Fibroblast of mammary gland (primary cell): ENCODE measurements at regions not wholly inside any gene's neighbourhood (a gene's known extent, or its start where the extent isn't known, plus 50 kb on each side); places are given as distances from the start of the nearest gene placed in this dataset.

ENCODE experiments used
- DNase-seq: peaks from one replicate; pipeline ENCODE4 v3.0.0-alpha.2; 2010; ENCODE audit warnings: low read depth
- H3K4me3 ChIP-seq: 2 replicates; pipeline ENCODE4 v1.5.1; 2011; ENCODE audit warnings: low read depth, mild to moderate bottlenecking, low read length, moderate library complexity; ENCODE audit not compliant: control insufficient read depth
- TF ChIP-seq, protein P1 (sequence below): conservative IDR thresholded peaks from 2 replicates; pipeline ENCODE4 v1.5.1; 2011; ENCODE audit warnings: low read depth, low read length, inconsistent platforms; ENCODE audit not compliant: control insufficient read depth, insufficient read depth

- no peak for DNase-seq
- H3K4me3 ChIP-seq = no peak overlapping the region
- TF ChIP-seq, protein P1, sequence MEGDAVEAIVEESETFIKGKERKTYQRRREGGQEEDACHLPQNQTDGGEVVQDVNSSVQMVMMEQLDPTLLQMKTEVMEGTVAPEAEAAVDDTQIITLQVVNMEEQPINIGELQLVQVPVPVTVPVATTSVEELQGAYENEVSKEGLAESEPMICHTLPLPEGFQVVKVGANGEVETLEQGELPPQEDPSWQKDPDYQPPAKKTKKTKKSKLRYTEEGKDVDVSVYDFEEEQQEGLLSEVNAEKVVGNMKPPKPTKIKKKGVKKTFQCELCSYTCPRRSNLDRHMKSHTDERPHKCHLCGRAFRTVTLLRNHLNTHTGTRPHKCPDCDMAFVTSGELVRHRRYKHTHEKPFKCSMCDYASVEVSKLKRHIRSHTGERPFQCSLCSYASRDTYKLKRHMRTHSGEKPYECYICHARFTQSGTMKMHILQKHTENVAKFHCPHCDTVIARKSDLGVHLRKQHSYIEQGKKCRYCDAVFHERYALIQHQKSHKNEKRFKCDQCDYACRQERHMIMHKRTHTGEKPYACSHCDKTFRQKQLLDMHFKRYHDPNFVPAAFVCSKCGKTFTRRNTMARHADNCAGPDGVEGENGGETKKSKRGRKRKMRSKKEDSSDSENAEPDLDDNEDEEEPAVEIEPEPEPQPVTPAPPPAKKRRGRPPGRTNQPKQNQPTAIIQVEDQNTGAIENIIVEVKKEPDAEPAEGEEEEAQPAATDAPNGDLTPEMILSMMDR = no peak
Observed at GRCh38 chr6:7033202-7033601, 74.6 kb upstream of the RREB1 start.

DNA sequence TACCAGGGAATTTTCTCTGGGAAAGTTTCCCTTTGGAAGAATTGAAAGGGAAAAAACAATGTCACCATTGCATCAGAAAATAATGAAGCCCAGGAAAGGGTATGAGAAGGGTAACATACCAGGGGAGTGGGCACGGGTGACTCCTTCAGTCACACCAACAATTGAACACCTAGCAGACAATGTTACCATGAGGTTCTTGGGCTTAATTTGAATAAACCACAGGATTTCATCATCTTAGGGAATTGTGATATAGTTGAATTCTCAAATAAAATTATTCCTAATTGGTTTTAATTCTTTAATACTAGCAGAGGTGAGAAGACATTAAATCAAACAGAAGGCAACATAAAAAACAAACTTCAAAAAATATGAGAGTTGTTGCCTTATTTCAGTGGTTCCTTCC is 73.7 kb upstream of the RREB1 start:
- TF ChIP-seq, protein P1 = no peak
- H3K4me3 ChIP-seq = no peak overlapping the region

DNA sequence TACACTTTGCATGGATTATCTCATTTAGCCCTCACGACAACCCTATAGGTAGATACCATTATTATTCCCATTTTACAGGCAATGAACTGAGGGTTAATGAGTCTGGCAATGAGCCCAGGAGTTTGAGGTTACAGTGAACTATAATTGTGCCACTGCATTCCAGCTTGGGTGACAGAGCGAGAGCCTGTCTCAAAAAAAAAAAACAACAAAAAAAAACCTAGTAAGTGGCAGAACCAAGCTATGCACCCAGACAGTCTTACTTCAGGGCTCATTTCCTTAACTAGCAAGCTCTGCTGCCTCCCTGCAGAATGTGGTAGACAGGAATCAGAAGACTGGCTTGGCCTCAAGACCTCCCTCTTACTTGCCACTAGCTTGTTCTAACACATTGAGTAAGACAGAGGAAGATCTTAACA is 71.9 kb upstream of the RREB1 start:
- no peak overlapping the region for H3K4me3 ChIP-seq
- TF ChIP-seq, protein P1 = no peak
- DNase-seq = no peak

More for the DNA sequence above, 73.7 kb upstream of the RREB1 start:
- no peak for DNase-seq

DNA sequence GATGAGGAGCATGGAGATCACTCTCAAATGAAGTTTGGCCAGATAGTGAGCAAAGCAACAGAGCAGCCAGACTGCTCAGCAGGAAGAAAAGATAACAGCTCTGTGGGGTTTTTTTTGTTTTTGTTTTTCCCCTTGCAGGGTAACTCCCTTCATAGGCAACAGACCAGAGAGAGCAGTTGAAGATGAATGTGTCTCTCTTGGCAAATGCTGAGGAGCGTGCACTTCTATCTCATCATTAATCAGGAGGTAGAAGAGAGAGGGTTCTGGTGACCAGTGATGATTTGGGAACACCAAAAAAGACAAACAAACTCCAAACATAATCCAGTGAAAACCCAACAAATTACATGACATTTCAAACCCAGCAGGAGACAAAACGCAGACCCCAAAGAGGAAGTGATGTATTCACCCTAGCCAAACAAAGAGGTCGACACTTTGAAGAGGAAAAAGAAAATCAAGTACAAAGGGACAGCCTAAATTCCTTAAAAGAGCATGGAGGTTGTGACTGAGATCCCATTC is 66.2 kb upstream of the RREB1 start:
- no peak overlapping the region for H3K4me3 ChIP-seq
- TF ChIP-seq, protein P1 = no peak
- no peak for DNase-seq

DNA sequence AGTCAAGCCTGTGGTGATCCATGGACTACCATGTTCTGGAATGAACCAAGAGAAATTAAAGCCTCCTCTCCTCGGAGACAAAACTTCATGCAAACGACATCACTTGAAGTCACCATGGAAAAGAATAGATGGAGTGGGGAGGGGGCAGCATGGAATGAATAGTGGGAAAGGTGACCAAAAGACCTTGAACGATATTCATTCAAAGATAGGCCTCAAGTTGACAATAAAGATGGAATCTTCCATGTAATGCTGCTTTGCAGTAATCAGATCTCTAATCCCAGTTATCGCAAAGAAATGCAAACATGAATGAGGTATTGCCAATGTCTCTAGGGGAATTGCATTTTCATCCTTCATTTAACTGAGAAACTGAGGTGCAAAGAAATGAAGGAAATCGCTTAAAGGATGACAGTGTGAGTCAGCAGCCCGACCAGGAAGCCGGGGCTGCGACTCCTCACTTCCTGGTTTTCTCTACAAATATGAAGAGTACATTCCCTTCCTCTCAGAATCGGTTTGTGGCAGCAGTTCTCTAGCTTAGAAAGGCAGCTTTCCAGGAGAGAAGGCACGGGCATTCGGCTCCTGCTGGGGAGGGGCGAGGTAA is 65.6 kb upstream of the RREB1 start:
- H3K4me3 ChIP-seq = no peak overlapping the region
- DNase-seq = no peak
- TF ChIP-seq, protein P1 = no peak

DNA sequence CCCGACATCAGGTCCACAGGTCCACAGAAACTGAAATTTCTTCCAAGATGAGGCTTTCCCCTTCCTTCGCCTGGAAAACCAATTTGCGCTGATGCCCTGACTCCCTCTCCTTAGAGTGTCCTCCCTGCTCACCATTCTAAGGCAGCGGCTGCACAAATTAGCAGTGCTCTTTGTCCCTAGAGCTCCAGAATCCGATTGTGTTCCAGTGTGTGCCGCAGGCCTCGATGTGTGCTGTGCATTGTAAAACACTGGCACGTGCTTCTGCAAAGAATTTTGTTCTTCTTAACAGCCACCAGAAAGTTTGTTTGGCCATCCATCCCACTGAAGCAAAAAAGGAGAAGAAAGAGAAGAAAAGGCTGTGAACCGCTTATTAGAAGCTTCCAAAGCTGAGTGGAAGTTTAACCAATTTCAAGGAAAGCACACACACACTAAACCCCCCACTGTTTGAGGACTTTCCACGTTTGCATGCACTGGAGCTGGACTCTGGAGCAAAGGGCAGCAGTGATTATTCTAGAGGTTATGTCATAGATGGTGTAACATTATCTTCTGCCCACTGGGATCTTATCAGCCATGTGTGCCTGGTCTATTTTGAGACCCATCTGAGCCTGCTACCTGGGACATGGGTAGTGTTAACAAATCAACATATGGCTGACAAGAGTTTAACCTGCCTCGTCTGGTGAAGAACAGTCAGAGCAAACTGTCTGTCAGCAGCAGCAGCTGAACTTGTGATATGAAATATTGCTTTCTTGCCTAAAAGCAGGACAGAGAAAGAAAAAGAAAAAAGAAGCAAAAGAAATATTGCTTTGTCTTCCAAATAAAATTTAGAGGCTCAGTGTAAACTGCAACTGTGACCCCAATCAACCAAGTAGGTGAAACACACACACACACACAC is 64.9 kb upstream of the RREB1 start:
- no peak for DNase-seq

More for the DNA sequence above, 64.9 kb upstream of the RREB1 start:
- H3K4me3 ChIP-seq = no peak overlapping the region
- TF ChIP-seq, protein P1 = no peak
